Kidney (tissue), 13 donors: ENCODE measurements at regions not wholly inside any gene's neighbourhood (a gene's known extent, or its start where the extent isn't known, plus 50 kb on each side); places are given as distances from the start of the nearest gene placed in this dataset.

Experiments used
- DNase-seq, 5 donors: peaks; one replicate each; pipeline ENCODE4 v3.0.0-alpha.2; 2013 to 2020
- FAIRE-seq: peaks from 2 replicates; lab custom pipeline; 2012; peaks lifted over from hg19 to GRCh38; lab: Jason Lieb, UNC
- H3K27ac ChIP-seq, 2 donors: one replicate each; pipeline ENCODE4 v1.7.0; 2013; ENCODE audit warnings: low read depth in 2 of 2, low read length in 2 of 2, inconsistent platforms in 1 of 2
- H3K27me3 ChIP-seq: one replicate; pipeline ENCODE4 v1.7.1; 2013; ENCODE audit warnings: low read length, inconsistent platforms; ENCODE audit not compliant: control insufficient read depth, insufficient read depth
- H3K36me3 ChIP-seq, 3 donors: one replicate each; pipeline versions ENCODE4 v1.7.0 to v1.7.1; 2013; ENCODE audit warnings: low read length in 3 of 3, control low read depth in 1 of 3, inconsistent platforms in 1 of 3; ENCODE audit not compliant: insufficient read depth in 3 of 3, control insufficient read depth in 2 of 3
- H3K4me1 ChIP-seq, 3 donors: one replicate each; pipeline versions ENCODE4 v1.7.0 to v1.7.1; 2013; ENCODE audit warnings: low read length in 3 of 3, inconsistent platforms in 1 of 3, low read depth in 1 of 3; ENCODE audit not compliant: control insufficient read depth in 2 of 3, insufficient read depth in 2 of 3
- H3K4me3 ChIP-seq, 3 donors: one replicate each; pipeline versions ENCODE4 v1.7.0 to v1.8.1; 2013; ENCODE audit warnings: low read length in 3 of 3, control low read depth in 1 of 3, inconsistent platforms in 1 of 3
- H3K9ac ChIP-seq, 3 donors: one replicate each; pipeline versions ENCODE4 v1.7.0 to v1.7.1; 2013; ENCODE audit warnings: low read length in 3 of 3, control low read depth in 1 of 3, inconsistent platforms in 1 of 3
- H3K9me3 ChIP-seq, 3 donors: one replicate each; pipeline versions ENCODE4 v1.7.0 to v1.7.1; 2013; ENCODE audit warnings: low read length in 3 of 3, control low read depth in 1 of 3, inconsistent platforms in 1 of 3; ENCODE audit not compliant: control insufficient read depth in 2 of 3, insufficient read depth in 1 of 3
- CTCF ChIP-seq: IDR thresholded peaks from 3 replicates; pipeline ENCODE4 v1.5.1; 2012; ENCODE audit warnings: mild to moderate bottlenecking, moderate library complexity, borderline replicate concordance; ENCODE audit not compliant: insufficient read depth; ENCODE audit errors: extremely low read depth
- intact Hi-C: fragments of 100-400 bp; cut with DNase I; formaldehyde crosslinking; loops from one replicate; pipeline ENCODE4 v1.11.1; 2022
- donor health status: control.
- donor health status: control.
- donor health status: control.
- donor health status: control.
- donor health status: control.
- donor health status: DM: yes; HTN: yes; CAD: no.
- donor health status: Normal renal cell carcinoma (clear cell type).

GRCh38 chr13:97139691-97140090 is 82.4 kb upstream of the MBNL2 start:
- Histone ChIP-seq H3K27ac (no peak overlapping the region), H3K4me1 (peaks cover 0 to 7% (median 3%) of the 10 kb centered on the region in 3 donors), H3K27me3 (no peaks in the 10 kb centered on the region), H3K36me3 (no peaks in the 10 kb centered on the region), H3K4me3 (no peak overlapping the region), H3K9ac (no peak overlapping the region), H3K9me3 (no peaks in the 10 kb centered on the region)
- intact Hi-C loops = no loop called here
- no peak for FAIRE-seq
- DNase-seq = no peak
- TF ChIP-seq CTCF = no peak

GRCh38 chr13:97140131-97140530 is 82.0 kb upstream of the MBNL2 start:
- intact Hi-C loops = no loop called here
- Histone ChIP-seq H3K9me3 (no peaks in the 10 kb centered on the region), H3K27ac (no peak overlapping the region), H3K36me3 (no peaks in the 10 kb centered on the region), H3K27me3 (no peaks in the 10 kb centered on the region), H3K4me1 (peaks cover 0 to 7% (median 3%) of the 10 kb centered on the region in 3 donors), H3K9ac (no peak overlapping the region), H3K4me3 (no peak overlapping the region)
- TF ChIP-seq CTCF = no peak
- no peak for FAIRE-seq
- DNase-seq = no peak

- H3K27me3 ChIP-seq = no peaks in the 10 kb centered on the region
- H3K9me3 ChIP-seq = no peaks in the 10 kb centered on the region
- H3K4me3 ChIP-seq = no peak overlapping the region
- H3K4me1 ChIP-seq = peaks cover 0 to 7% (median 3%) of the 10 kb centered on the region in 3 donors
- no peak overlapping the region for H3K27ac ChIP-seq
- intact Hi-C loops = no loop called here
- no peak for DNase-seq
- H3K36me3 ChIP-seq = no peaks in the 10 kb centered on the region
- TF ChIP-seq CTCF = no peak
- FAIRE-seq = no peak
- no peak overlapping the region for H3K9ac ChIP-seq
These were observed 81.5 kb upstream of the MBNL2 start for GRCh38 chr13:97140611-97141010.

GRCh38 chr13:97141097-97141496 is 81.0 kb upstream of the MBNL2 start:
- H3K36me3 ChIP-seq = no peaks in the 10 kb centered on the region
- no peak for TF ChIP-seq CTCF
- no peaks in the 10 kb centered on the region for H3K9me3 ChIP-seq
- no peak overlapping the region for H3K9ac ChIP-seq
- H3K27me3 ChIP-seq = no peaks in the 10 kb centered on the region
- intact Hi-C loops = no loop called here
- H3K27ac ChIP-seq = no peak overlapping the region
- H3K4me1 ChIP-seq = peaks cover 0 to 7% (median 3%) of the 10 kb centered on the region in 3 donors
- DNase-seq (no peak), FAIRE-seq (no peak)
- no peak overlapping the region for H3K4me3 ChIP-seq
